ENCODE measurements at regions not wholly inside any gene's neighbourhood (a gene's known extent, or its start where the extent isn't known, plus 50 kb on each side); places are given as distances from the start of the nearest gene placed in this dataset.

GRCh38 chr7:41384418-41384817 is 318.5 kb downstream of the INHBA start:
- TF ChIP-seq, protein P1, sequence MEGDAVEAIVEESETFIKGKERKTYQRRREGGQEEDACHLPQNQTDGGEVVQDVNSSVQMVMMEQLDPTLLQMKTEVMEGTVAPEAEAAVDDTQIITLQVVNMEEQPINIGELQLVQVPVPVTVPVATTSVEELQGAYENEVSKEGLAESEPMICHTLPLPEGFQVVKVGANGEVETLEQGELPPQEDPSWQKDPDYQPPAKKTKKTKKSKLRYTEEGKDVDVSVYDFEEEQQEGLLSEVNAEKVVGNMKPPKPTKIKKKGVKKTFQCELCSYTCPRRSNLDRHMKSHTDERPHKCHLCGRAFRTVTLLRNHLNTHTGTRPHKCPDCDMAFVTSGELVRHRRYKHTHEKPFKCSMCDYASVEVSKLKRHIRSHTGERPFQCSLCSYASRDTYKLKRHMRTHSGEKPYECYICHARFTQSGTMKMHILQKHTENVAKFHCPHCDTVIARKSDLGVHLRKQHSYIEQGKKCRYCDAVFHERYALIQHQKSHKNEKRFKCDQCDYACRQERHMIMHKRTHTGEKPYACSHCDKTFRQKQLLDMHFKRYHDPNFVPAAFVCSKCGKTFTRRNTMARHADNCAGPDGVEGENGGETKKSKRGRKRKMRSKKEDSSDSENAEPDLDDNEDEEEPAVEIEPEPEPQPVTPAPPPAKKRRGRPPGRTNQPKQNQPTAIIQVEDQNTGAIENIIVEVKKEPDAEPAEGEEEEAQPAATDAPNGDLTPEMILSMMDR (IDR thresholded peaks at IDR 0.05; ENCODE audit: low read depth, low read length) = no peak
- TF ChIP-seq POLR2A (IDR thresholded peaks at IDR 0.05; ENCODE audit: extremely low read depth, insufficient read length) = no peak
- TF ChIP-seq, protein P2, sequence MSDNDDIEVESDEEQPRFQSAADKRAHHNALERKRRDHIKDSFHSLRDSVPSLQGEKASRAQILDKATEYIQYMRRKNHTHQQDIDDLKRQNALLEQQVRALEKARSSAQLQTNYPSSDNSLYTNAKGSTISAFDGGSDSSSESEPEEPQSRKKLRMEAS (IDR thresholded peaks at IDR 0.05; ENCODE audit: low read depth, low read length) = no peak
